Gastroesophageal sphincter (tissue), 4 donors: ENCODE measurements at regions not wholly inside any gene's neighbourhood (a gene's known extent, or its start where the extent isn't known, plus 50 kb on each side); places are given as distances from the start of the nearest gene placed in this dataset.

Source experiments
- ATAC-seq: fragments of 150-250 bp; one replicate; pipeline ENCODE4 v1.9.1; 2016; ENCODE audit warnings: mild to moderate bottlenecking, moderate library complexity
- H3K27ac ChIP-seq, 4 donors: fragments of 200-600 bp; sonication (generic) in 3 of 4; 1 replicate in 3 of 4; 2 replicates in 1 of 4; pipeline ENCODE4 v1.5.1; 2016 to 2019
- H3K27me3 ChIP-seq: fragments of 200-600 bp; sonication (generic); one replicate; pipeline ENCODE4 v1.5.1; 2019
- H3K36me3 ChIP-seq, 2 donors: fragments of 200-600 bp; sonication (generic); one replicate each; pipeline ENCODE4 v1.5.1; 2019; ENCODE audit warnings: control low read depth in 1 of 2
- H3K4me1 ChIP-seq, 3 donors: fragments of 200-600 bp; sonication (generic); 1 replicate in 2 of 3; 2 replicates in 1 of 3; pipeline ENCODE4 v1.5.1; 2016 to 2019; ENCODE audit warnings: control low read depth in 2 of 3
- H3K4me3 ChIP-seq, 2 donors: fragments of 200-600 bp; sonication (generic); one replicate each; pipeline ENCODE4 v1.5.1; 2019; ENCODE audit warnings: mild to moderate bottlenecking in 1 of 2, moderate library complexity in 1 of 2
- H3K9me3 ChIP-seq, 3 donors: fragments of 200-600 bp; sonication (generic); one replicate each; pipeline ENCODE4 v1.5.1; 2017 to 2019; ENCODE audit warnings: control low read depth in 2 of 3
- CTCF ChIP-seq, 4 experiments: fragments of 200-600 bp in 2 of 4; fragments of 450-650 bp in 2 of 4; sonication (generic) in 1 of 4; IDR thresholded peaks; one replicate each; pipeline ENCODE4 v1.5.1; 2017 to 2019; ENCODE audit warnings: antibody characterized with exemption in 4 of 4, mild to moderate bottlenecking in 2 of 4, moderate library complexity in 2 of 4
- EP300 ChIP-seq: sonication (generic); formaldehyde crosslinking; IDR thresholded peaks from one replicate; pipeline ENCODE4 v1.6.1; 2017; ENCODE audit warnings: antibody characterized with exemption, mild to moderate bottlenecking
- POLR2A ChIP-seq, 2 donors: fragments of 450-650 bp; IDR thresholded peaks; one replicate each; pipeline ENCODE4 v1.6.1; 2017; ENCODE audit warnings: antibody characterized with exemption in 2 of 2, mild to moderate bottlenecking in 2 of 2, moderate library complexity in 1 of 2
- POLR2AphosphoS5 ChIP-seq: sonication (generic); formaldehyde crosslinking; IDR thresholded peaks from one replicate; pipeline ENCODE4 v1.6.1; 2017; ENCODE audit warnings: antibody characterized with exemption
- WGBS, 2 donors: methylation state at CpG; one replicate each; pipeline ENCODE4 v1.1.5; 2018; ENCODE audit warnings: low coverage in 1 of 2; 5-methylcytosine and 5-hydroxymethylcytosine counted together

GRCh38 chr5:147093138-147093537 is 141.7 kb upstream of the STK32A start:
- ATAC-seq = no peak
- Histone ChIP-seq H3K9me3 (no peaks in the 10 kb centered on the region), H3K27ac (no peak overlapping the region), H3K27me3 (no peaks in the 10 kb centered on the region), H3K4me3 (no peak overlapping the region), H3K36me3 (no peaks in the 10 kb centered on the region), H3K4me1 (no peaks in the 10 kb centered on the region)
- TF ChIP-seq POLR2A (IDR thresholded peaks at IDR 0.05) (no peak), EP300 (no peak), POLR2AphosphoS5 (no peak)
- WGBS, 2 donors = 65 to 67% methylated on average over 2 of the region's 2 CpGs

GRCh38 chr5:147095740-147096139 is 139.1 kb upstream of the STK32A start:
- no peak for ATAC-seq
- Histone ChIP-seq H3K27me3 (no peaks in the 10 kb centered on the region), H3K4me1 (no peaks in the 10 kb centered on the region), H3K27ac (no peak overlapping the region), H3K9me3 (no peaks in the 10 kb centered on the region), H3K36me3 (no peaks in the 10 kb centered on the region), H3K4me3 (no peak overlapping the region)
- TF ChIP-seq POLR2AphosphoS5 (no peak), EP300 (no peak), POLR2A (IDR thresholded peaks at IDR 0.05) (no peak), CTCF (IDR thresholded peaks at IDR 0.05) (no peak)
- 67 to 78% methylated on average over 2 of the region's 2 CpGs for WGBS, 2 donors

- Histone ChIP-seq H3K4me3 (no peak overlapping the region), H3K27ac (no peak overlapping the region), H3K27me3 (no peaks in the 10 kb centered on the region), H3K36me3 (no peaks in the 10 kb centered on the region), H3K4me1 (no peaks in the 10 kb centered on the region), H3K9me3 (no peaks in the 10 kb centered on the region)
- TF ChIP-seq POLR2A (IDR thresholded peaks at IDR 0.05) (no peak), POLR2AphosphoS5 (no peak), EP300 (no peak), CTCF (IDR thresholded peaks at IDR 0.05) (peak in 1 of 4 experiments; percentile 42)
- ATAC-seq = no peak
- 0 to 8% methylated on average over 1 to 4 of the region's 5 CpGs for WGBS, 2 donors
Measured at GRCh38 chr5:147098233-147098790, 136.5 kb upstream of the STK32A start.

DNA sequence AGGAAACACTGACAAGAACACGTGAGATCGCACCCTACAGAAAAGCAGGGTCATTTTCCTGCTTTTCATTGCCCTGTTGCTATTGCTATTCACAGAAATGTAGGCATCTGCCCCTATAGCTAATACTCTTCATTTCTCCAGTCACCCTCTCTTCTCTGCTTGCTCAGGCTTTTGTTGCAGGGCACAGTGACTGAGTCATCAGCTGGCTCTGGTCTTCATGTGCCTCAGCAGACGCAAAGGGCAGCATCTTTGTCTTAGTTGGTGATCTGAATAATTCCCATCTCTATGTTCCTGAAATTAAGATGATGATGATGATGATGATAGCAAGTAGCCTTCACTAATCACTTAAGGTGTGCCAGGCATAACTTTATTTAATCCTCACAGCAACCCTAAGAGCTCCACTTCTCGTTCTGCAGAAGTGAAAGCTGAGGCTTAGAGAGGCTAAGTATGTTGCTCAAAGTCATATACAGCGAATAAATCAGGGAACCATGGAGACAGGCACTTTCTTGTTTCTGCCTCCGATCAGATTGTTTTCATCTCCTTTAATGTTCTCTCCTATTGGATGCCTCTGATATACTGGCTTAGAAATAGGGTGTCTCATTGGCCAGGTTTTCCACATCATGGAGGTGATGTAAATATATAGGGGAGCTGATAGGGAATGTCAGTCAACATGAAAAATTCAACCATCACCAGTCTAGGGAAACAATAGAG is 133.0 kb upstream of the STK32A start:
- no peaks in the 10 kb centered on the region for H3K4me1 ChIP-seq
- no peak overlapping the region for H3K27ac ChIP-seq
- WGBS, 2 donors = 62 to 71% methylated on average over 4 to 6 of the region's 6 CpGs
- no peak for ATAC-seq
- no peaks in the 10 kb centered on the region for H3K9me3 ChIP-seq
- no peak for TF ChIP-seq EP300
- TF ChIP-seq POLR2AphosphoS5 = no peak
- no peak for TF ChIP-seq POLR2A (IDR thresholded peaks at IDR 0.05)
- no peak for TF ChIP-seq CTCF (IDR thresholded peaks at IDR 0.05)
- no peaks in the 10 kb centered on the region for H3K36me3 ChIP-seq
- H3K27me3 ChIP-seq = no peaks in the 10 kb centered on the region
- no peak overlapping the region for H3K4me3 ChIP-seq

GRCh38 chr5:147112899-147113298 is 121.9 kb upstream of the STK32A start:
- H3K4me1 ChIP-seq = no peaks in the 10 kb centered on the region
- no peak for TF ChIP-seq EP300
- TF ChIP-seq POLR2AphosphoS5 = no peak
- TF ChIP-seq CTCF (IDR thresholded peaks at IDR 0.05) = no peak
- no peak for TF ChIP-seq POLR2A (IDR thresholded peaks at IDR 0.05)
- H3K4me3 ChIP-seq = no peak overlapping the region
- H3K9me3 ChIP-seq = no peaks in the 10 kb centered on the region
- no peaks in the 10 kb centered on the region for H3K27me3 ChIP-seq
- 33 to 57% methylated on average over 1 of the region's 1 CpG for WGBS, 2 donors
- no peak for ATAC-seq
- no peaks in the 10 kb centered on the region for H3K36me3 ChIP-seq
- no peak overlapping the region for H3K27ac ChIP-seq
